ENCODE measurements at regions not wholly inside any gene's neighbourhood (a gene's known extent, or its start where the extent isn't known, plus 50 kb on each side); places are given as distances from the start of the nearest gene placed in this dataset.

GRCh38 chr6:1208876-1209275 is 103.0 kb upstream of the FOXQ1 start:
- TF ChIP-seq CTCF (IDR thresholded peaks at IDR 0.05) (no peak), POLR2AphosphoS5 (IDR thresholded peaks at IDR 0.05) (no peak)

All from breast epithelium (tissue), 3 donors.